ENCODE measurements at regions not wholly inside any gene's neighbourhood (a gene's known extent, or its start where the extent isn't known, plus 50 kb on each side); places are given as distances from the start of the nearest gene placed in this dataset.

DNA sequence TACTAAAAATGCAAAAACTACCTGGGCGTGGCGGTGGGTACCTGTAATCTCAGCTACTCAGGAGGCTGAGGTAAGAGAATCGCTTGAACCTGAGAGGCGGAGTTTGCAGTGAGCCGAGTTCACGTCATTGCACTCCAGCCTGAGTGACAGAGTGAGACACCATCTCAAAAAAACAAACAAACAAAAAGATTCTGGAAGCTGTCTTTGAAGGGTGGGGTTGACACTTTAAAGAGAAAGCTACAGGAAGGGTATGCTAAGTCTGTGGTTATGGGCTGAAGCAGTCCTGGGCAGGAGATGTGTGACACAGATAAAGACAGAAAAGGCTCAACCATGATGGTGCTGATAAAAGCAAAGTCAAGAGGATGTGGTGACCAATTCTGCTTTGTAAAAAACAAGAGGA, 328.5 kb upstream of the AMELY start:
- Histone ChIP-seq H2AFZ (ENCODE audit: low read depth, low read length) (no peak overlapping the region), H3K27me3 (ENCODE audit: insufficient read depth, low read depth, low read length) (no peaks in the 10 kb centered on the region), H3K9ac (ENCODE audit: low read length) (no peak overlapping the region), H3K79me2 (replicated peaks; ENCODE audit: insufficient read depth, low read length) (no peaks in the 10 kb centered on the region), H3K9me2 (ENCODE audit: insufficient read depth, low read length) (no peaks in the 10 kb centered on the region), H3K36me3 (ENCODE audit: insufficient read depth, low read length) (no peaks in the 10 kb centered on the region), H3F3A (ENCODE audit: insufficient read depth, low read length, poor library complexity, severe bottlenecking) (no peaks in the 10 kb centered on the region), H3K9me3 (ENCODE audit: low read length) (no peaks in the 10 kb centered on the region), H4K20me1 (ENCODE audit: insufficient read depth) (no peaks in the 10 kb centered on the region), H3K4me3 (ENCODE audit: low read length) (no peak overlapping the region), H3K27ac (ENCODE audit: low read length) (no peak overlapping the region), H3K4me2 (ENCODE audit: low read length) (no peak overlapping the region)
- TF ChIP-seq, protein P1, sequence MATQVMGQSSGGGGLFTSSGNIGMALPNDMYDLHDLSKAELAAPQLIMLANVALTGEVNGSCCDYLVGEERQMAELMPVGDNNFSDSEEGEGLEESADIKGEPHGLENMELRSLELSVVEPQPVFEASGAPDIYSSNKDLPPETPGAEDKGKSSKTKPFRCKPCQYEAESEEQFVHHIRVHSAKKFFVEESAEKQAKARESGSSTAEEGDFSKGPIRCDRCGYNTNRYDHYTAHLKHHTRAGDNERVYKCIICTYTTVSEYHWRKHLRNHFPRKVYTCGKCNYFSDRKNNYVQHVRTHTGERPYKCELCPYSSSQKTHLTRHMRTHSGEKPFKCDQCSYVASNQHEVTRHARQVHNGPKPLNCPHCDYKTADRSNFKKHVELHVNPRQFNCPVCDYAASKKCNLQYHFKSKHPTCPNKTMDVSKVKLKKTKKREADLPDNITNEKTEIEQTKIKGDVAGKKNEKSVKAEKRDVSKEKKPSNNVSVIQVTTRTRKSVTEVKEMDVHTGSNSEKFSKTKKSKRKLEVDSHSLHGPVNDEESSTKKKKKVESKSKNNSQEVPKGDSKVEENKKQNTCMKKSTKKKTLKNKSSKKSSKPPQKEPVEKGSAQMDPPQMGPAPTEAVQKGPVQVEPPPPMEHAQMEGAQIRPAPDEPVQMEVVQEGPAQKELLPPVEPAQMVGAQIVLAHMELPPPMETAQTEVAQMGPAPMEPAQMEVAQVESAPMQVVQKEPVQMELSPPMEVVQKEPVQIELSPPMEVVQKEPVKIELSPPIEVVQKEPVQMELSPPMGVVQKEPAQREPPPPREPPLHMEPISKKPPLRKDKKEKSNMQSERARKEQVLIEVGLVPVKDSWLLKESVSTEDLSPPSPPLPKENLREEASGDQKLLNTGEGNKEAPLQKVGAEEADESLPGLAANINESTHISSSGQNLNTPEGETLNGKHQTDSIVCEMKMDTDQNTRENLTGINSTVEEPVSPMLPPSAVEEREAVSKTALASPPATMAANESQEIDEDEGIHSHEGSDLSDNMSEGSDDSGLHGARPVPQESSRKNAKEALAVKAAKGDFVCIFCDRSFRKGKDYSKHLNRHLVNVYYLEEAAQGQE (IDR thresholded peaks at IDR 0.05; ENCODE audit: borderline replicate concordance) = no peak
- TF ChIP-seq EP300 (conservative IDR thresholded peaks at IDR 0.05; ENCODE audit: poor library complexity, severe bottlenecking) (no peak), TAF1 (IDR thresholded peaks at IDR 0.05; ENCODE audit: low read depth) (no peak), EZH2 (IDR thresholded peaks at IDR 0.05; ENCODE audit: borderline replicate concordance, insufficient read depth, low read length, poor library complexity, severe bottlenecking) (no peak), MXI1 (conservative IDR thresholded peaks at IDR 0.05; ENCODE audit: poor library complexity, severe bottlenecking) (no peak), POLR2AphosphoS5 (IDR thresholded peaks at IDR 0.05) (no peak), RAD21 (conservative IDR thresholded peaks at IDR 0.05) (no peak)

DNA sequence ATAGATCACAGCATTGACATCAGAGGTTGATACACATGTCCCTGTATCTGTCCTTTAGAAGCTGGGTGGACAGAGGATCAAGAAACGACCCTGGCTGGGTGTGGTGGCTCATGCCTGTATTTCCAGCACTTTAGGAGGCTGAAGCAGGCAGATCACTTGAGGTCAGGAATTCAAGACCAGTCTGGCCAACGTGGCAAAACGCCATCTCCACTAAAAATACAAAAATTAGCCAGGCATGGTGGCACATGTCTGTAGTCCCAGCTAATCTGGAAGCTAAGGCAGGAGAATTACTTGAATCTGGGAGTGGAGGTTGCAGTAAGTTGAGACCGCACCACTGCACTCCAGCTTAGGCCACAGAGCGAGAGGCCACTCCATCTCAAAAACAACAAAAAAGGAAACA, 300.4 kb upstream of the AMELY start:
- no peak overlapping the region for H3K4me2 ChIP-seq (ENCODE audit: low read length)
- no peak overlapping the region for H3K4me3 ChIP-seq (ENCODE audit: low read length)
- no peaks in the 10 kb centered on the region for H3K9me3 ChIP-seq (ENCODE audit: low read length)
- H3K79me2 ChIP-seq (replicated peaks; ENCODE audit: insufficient read depth, low read length) = no peaks in the 10 kb centered on the region
- no peaks in the 10 kb centered on the region for H3F3A ChIP-seq (ENCODE audit: insufficient read depth, low read length, poor library complexity, severe bottlenecking)
- H3K36me3 ChIP-seq (ENCODE audit: insufficient read depth, low read length) = no peaks in the 10 kb centered on the region
- H2AFZ ChIP-seq (ENCODE audit: low read depth, low read length) = no peak overlapping the region
- H3K27me3 ChIP-seq (ENCODE audit: insufficient read depth, low read depth, low read length) = no peaks in the 10 kb centered on the region
- no peaks in the 10 kb centered on the region for H4K20me1 ChIP-seq (ENCODE audit: insufficient read depth)
- no peak overlapping the region for H3K9ac ChIP-seq (ENCODE audit: low read length)
- H3K9me2 ChIP-seq (ENCODE audit: insufficient read depth, low read length) = no peaks in the 10 kb centered on the region
- no peak overlapping the region for H3K27ac ChIP-seq (ENCODE audit: low read length)
- TF ChIP-seq, protein P1 (IDR thresholded peaks at IDR 0.05; ENCODE audit: borderline replicate concordance) = no peak
- TF ChIP-seq POLR2AphosphoS5 (IDR thresholded peaks at IDR 0.05) (no peak), EZH2 (IDR thresholded peaks at IDR 0.05; ENCODE audit: borderline replicate concordance, insufficient read depth, low read length, poor library complexity, severe bottlenecking) (no peak), RAD21 (conservative IDR thresholded peaks at IDR 0.05) (no peak), TAF1 (IDR thresholded peaks at IDR 0.05; ENCODE audit: low read depth) (no peak), CTCF (IDR thresholded peaks at IDR 0.05; ENCODE audit: poor library complexity, severe bottlenecking) (no peak), EP300 (conservative IDR thresholded peaks at IDR 0.05; ENCODE audit: poor library complexity, severe bottlenecking) (no peak), SMC3 (conservative IDR thresholded peaks at IDR 0.05; ENCODE audit: poor library complexity) (no peak), MXI1 (conservative IDR thresholded peaks at IDR 0.05; ENCODE audit: poor library complexity, severe bottlenecking) (no peak)
